ENCODE measurements at regions not wholly inside any gene's neighbourhood (a gene's known extent, or its start where the extent isn't known, plus 50 kb on each side); places are given as distances from the start of the nearest gene placed in this dataset.

GRCh38 chr17:70266394-70266793, 97.1 kb downstream of the KCNJ2 start:
- H3K9me3 ChIP-seq (ENCODE audit: control insufficient read depth, low read depth, low read length): no peaks in the 10 kb centered on the region
- H3K9me1 ChIP-seq (ENCODE audit: control insufficient read depth, extremely low read depth, insufficient read depth, low read length): no peaks in the 10 kb centered on the region
- peaks cover 3% of the 10 kb centered on the region for H3K4me1 ChIP-seq (ENCODE audit: control insufficient read depth, extremely low read depth, insufficient read depth, low read length)
- dilution Hi-C loops (cut with MboI; ENCODE audit: extremely low pct_ligation_motif_present, low sequenced_read_pairs): no loop called here
- H3K9ac ChIP-seq (ENCODE audit: control insufficient read depth, extremely low read depth, insufficient read depth, low read length): no peak overlapping the region
- no peaks in the 10 kb centered on the region for H3K27me3 ChIP-seq (ENCODE audit: control insufficient read depth, extremely low read depth, insufficient read depth, low read length)
- H3K79me2 ChIP-seq (ENCODE audit: control insufficient read depth, insufficient read depth, low read length): no peaks in the 10 kb centered on the region
- H4K20me1 ChIP-seq (ENCODE audit: control insufficient read depth, extremely low read depth, insufficient read depth, low read length): no peaks in the 10 kb centered on the region
- FAIRE-seq: no peak
- no peak overlapping the region for H3K4me2 ChIP-seq (ENCODE audit: control insufficient read depth, extremely low read depth, insufficient read depth, low read depth, low read length)
- no peak overlapping the region for H3K4me3 ChIP-seq (ENCODE audit: control insufficient read depth in 2 of 3, extremely low read depth in 1 of 3, insufficient read depth in 2 of 3, low read depth in 1 of 3, low read length in 3 of 3)
- H3K36me3 ChIP-seq (ENCODE audit: control insufficient read depth in 2 of 2, extremely low read depth in 1 of 2, insufficient read depth in 2 of 2, low read length in 2 of 2): no peaks in the 10 kb centered on the region
- no peak for TF ChIP-seq CTCF (optimal IDR thresholded peaks at IDR 0.05 in 1 of 3, IDR thresholded peaks at IDR 0.05 in 1 of 3, conservative IDR thresholded peaks at IDR 0.05 in 1 of 3; ENCODE audit: extremely low read depth in 1 of 3, insufficient read depth in 2 of 3, low read length in 3 of 3)
- TF ChIP-seq EZH2 (IDR thresholded peaks at IDR 0.05; ENCODE audit: low read length): no peak
- DNase-seq (ENCODE audit: low read depth, low spot score): no peak
- H2AFZ ChIP-seq (ENCODE audit: control insufficient read depth, low read length): no peak overlapping the region
- no peak overlapping the region for H3K27ac ChIP-seq (ENCODE audit: control insufficient read depth, insufficient read depth, low read length)

GRCh38 chr17:70268383-70268782, 99.1 kb downstream of the KCNJ2 start:
- H3K9me1 ChIP-seq (ENCODE audit: control insufficient read depth, extremely low read depth, insufficient read depth, low read length): no peaks in the 10 kb centered on the region
- H3K9me3 ChIP-seq (ENCODE audit: control insufficient read depth, low read depth, low read length): no peaks in the 10 kb centered on the region
- H3K4me2 ChIP-seq (ENCODE audit: control insufficient read depth, extremely low read depth, insufficient read depth, low read depth, low read length): no peak overlapping the region
- no peak overlapping the region for H3K27ac ChIP-seq (ENCODE audit: control insufficient read depth, insufficient read depth, low read length)
- DNase-seq (ENCODE audit: low read depth, low spot score) (no peak), FAIRE-seq (no peak)
- H3K9ac ChIP-seq (ENCODE audit: control insufficient read depth, extremely low read depth, insufficient read depth, low read length): no peak overlapping the region
- no peaks in the 10 kb centered on the region for H3K79me2 ChIP-seq (ENCODE audit: control insufficient read depth, insufficient read depth, low read length)
- no peaks in the 10 kb centered on the region for H4K20me1 ChIP-seq (ENCODE audit: control insufficient read depth, extremely low read depth, insufficient read depth, low read length)
- TF ChIP-seq CTCF (optimal IDR thresholded peaks at IDR 0.05 in 1 of 3, IDR thresholded peaks at IDR 0.05 in 1 of 3, conservative IDR thresholded peaks at IDR 0.05 in 1 of 3; ENCODE audit: extremely low read depth in 1 of 3, insufficient read depth in 2 of 3, low read length in 3 of 3) (no peak), EZH2 (IDR thresholded peaks at IDR 0.05; ENCODE audit: low read length) (no peak)
- peaks cover 3% of the 10 kb centered on the region for H3K4me1 ChIP-seq (ENCODE audit: control insufficient read depth, extremely low read depth, insufficient read depth, low read length)
- H3K27me3 ChIP-seq (ENCODE audit: control insufficient read depth, extremely low read depth, insufficient read depth, low read length): no peaks in the 10 kb centered on the region
- no peaks in the 10 kb centered on the region for H3K36me3 ChIP-seq (ENCODE audit: control insufficient read depth in 2 of 2, extremely low read depth in 1 of 2, insufficient read depth in 2 of 2, low read length in 2 of 2)
- no peak overlapping the region for H2AFZ ChIP-seq (ENCODE audit: control insufficient read depth, low read length)
- dilution Hi-C loops (cut with MboI; ENCODE audit: extremely low pct_ligation_motif_present, low sequenced_read_pairs): no loop called here
- no peak overlapping the region for H3K4me3 ChIP-seq (ENCODE audit: control insufficient read depth in 2 of 3, extremely low read depth in 1 of 3, insufficient read depth in 2 of 3, low read depth in 1 of 3, low read length in 3 of 3)

Data from keratinocyte (primary cell).